ENCODE measurements at regions not wholly inside any gene's neighbourhood (a gene's known extent, or its start where the extent isn't known, plus 50 kb on each side); places are given as distances from the start of the nearest gene placed in this dataset.
"Not testable (repeated sequence)": the region's sequence is repeated elsewhere in the genome, so short reads cannot be mapped to it uniquely, and the experiment has no call there.

GRCh38 chr16:52908057-52908456 lies 144.6 kb downstream of the CHD9NB start:
- TF ChIP-seq CTCF (IDR thresholded peaks at IDR 0.05; ENCODE audit: control extremely low read depth in 1 of 3, insufficient read depth in 1 of 3, low read depth in 1 of 3, low read length in 3 of 3); POLR2A (IDR thresholded peaks at IDR 0.05; ENCODE audit: control extremely low read depth in 1 of 2, low read depth in 2 of 2, low read length in 2 of 2); MAFK (IDR thresholded peaks at IDR 0.05; ENCODE audit: low read depth, low read length); CHD2 (IDR thresholded peaks at IDR 0.05; ENCODE audit: low read length); JUN (IDR thresholded peaks at IDR 0.05; ENCODE audit: low read depth, low read length); ZNF274 (IDR thresholded peaks at IDR 0.05; ENCODE audit: borderline replicate concordance, extremely low read depth, low read length); MAX (IDR thresholded peaks at IDR 0.05); YY1 (IDR thresholded peaks at IDR 0.05; ENCODE audit: low read depth, low read length); SRF (IDR thresholded peaks at IDR 0.05; ENCODE audit: low read depth, low read length); USF2 (IDR thresholded peaks at IDR 0.05; ENCODE audit: low read length); CEBPB (IDR thresholded peaks at IDR 0.05; ENCODE audit: low read depth, low read length): not testable (repeated sequence)
